Left colon (tissue), 2 donors: ENCODE measurements at regions not wholly inside any gene's neighbourhood (a gene's known extent, or its start where the extent isn't known, plus 50 kb on each side); places are given as distances from the start of the nearest gene placed in this dataset.

Experiments used
- ATAC-seq: fragments of 200-7000 bp; cut with Tn5 transposase; one replicate; pipeline ENCODE4 v1.9.1; 2020; ENCODE audit warnings: mild to moderate bottlenecking, moderate library complexity
- DNase-seq, 2 donors: peaks; one replicate each; pipeline ENCODE4 v3.0.0-alpha.2; 2020
- intact Hi-C, 2 donors: fragments of 100-400 bp; cut with DNase I in 1 of 2; cut with micrococcal nuclease in 1 of 2; formaldehyde crosslinking; loops; one replicate each; pipeline versions ENCODE4 v1.11.2 to v1.14.0; 2022; cut with DNase I, micrococcal nuclease
- donor health status: DM: no; HTN: no; CAD: no.
- donor health status: DM: yes; HTN: yes; CAD: no.

- intact Hi-C loops, result no loop called here
- DNase-seq, result no peak
- ATAC-seq, result no peak
These were observed 645.4 kb downstream of the BCOR start for GRCh38 chrX:39452401-39452800.

- intact Hi-C loops, result no loop called here
- DNase-seq (no peak), ATAC-seq (no peak)
These were observed 643.7 kb downstream of the BCOR start for GRCh38 chrX:39453889-39454621.

- intact Hi-C loops, result no loop called here
- DNase-seq, result no peak
- ATAC-seq, result no peak
These were observed 640.7 kb downstream of the BCOR start for GRCh38 chrX:39456894-39457604.

- ATAC-seq (no peak), DNase-seq (no peak)
- intact Hi-C loops, result no loop called here
These were observed 639.0 kb downstream of the BCOR start for GRCh38 chrX:39458779-39459178.

- ATAC-seq (peak; percentile 54), DNase-seq (no peak)
- intact Hi-C loops, result no loop called here
These were observed 638.6 kb downstream of the BCOR start for GRCh38 chrX:39459204-39459603.

GRCh38 chrX:39459952-39460351 lies 637.8 kb downstream of the BCOR start:
- DNase-seq, result no peak
- intact Hi-C loops, result no loop called here
- ATAC-seq, result no peak

- DNase-seq (no peak), ATAC-seq (no peak)
- intact Hi-C loops, result no loop called here
These were observed 637.3 kb downstream of the BCOR start for GRCh38 chrX:39460499-39460898.

GRCh38 chrX:39462835-39463234 lies 634.9 kb downstream of the BCOR start:
- DNase-seq (no peak), ATAC-seq (no peak)
- intact Hi-C loops, result no loop called here

- ATAC-seq (no peak), DNase-seq (no peak)
- intact Hi-C loops, result no loop called here
These were observed 633.5 kb downstream of the BCOR start for GRCh38 chrX:39464253-39464652.

GRCh38 chrX:39465467-39465866 lies 632.3 kb downstream of the BCOR start:
- intact Hi-C loops, result no loop called here
- no peak for ATAC-seq
- no peak for DNase-seq

- ATAC-seq, result no peak
- intact Hi-C loops, result no loop called here
- DNase-seq, result no peak
These were observed 631.9 kb downstream of the BCOR start for GRCh38 chrX:39465906-39466305.

- ATAC-seq (no peak), DNase-seq (no peak)
- intact Hi-C loops, result no loop called here
These were observed 628.6 kb downstream of the BCOR start for GRCh38 chrX:39469126-39469525.

- no peak for ATAC-seq
- intact Hi-C loops, result no loop called here
- DNase-seq, result peak; percentile 14 to 54
These were observed 627.0 kb downstream of the BCOR start for GRCh38 chrX:39470588-39471407.

GRCh38 chrX:39472161-39472560 lies 625.6 kb downstream of the BCOR start:
- DNase-seq, result no peak
- ATAC-seq, result no peak
- intact Hi-C loops, result no loop called here

GRCh38 chrX:39473812-39474211 lies 623.9 kb downstream of the BCOR start:
- intact Hi-C loops, result no loop called here
- DNase-seq (no peak), ATAC-seq (no peak)

GRCh38 chrX:39475372-39475771 lies 622.4 kb downstream of the BCOR start:
- ATAC-seq, result no peak
- DNase-seq, result no peak
- intact Hi-C loops, result no loop called here

GRCh38 chrX:39476604-39477021 lies 621.1 kb downstream of the BCOR start:
- ATAC-seq (no peak), DNase-seq (no peak)
- intact Hi-C loops, result no loop called here

GRCh38 chrX:39477031-39477761 lies 620.6 kb downstream of the BCOR start:
- no peak for ATAC-seq
- intact Hi-C loops, result no loop called here

GRCh38 chrX:39477762-39478120 lies 620.0 kb downstream of the BCOR start:
- ATAC-seq (peak; percentile 58), DNase-seq (peak; percentile 38 to 41)
- intact Hi-C loops, result no loop called here

More at GRCh38 chrX:39477031-39477761, 620.6 kb downstream of the BCOR start:
- DNase-seq, result no peak
